T-cell (primary cell): ENCODE measurements at regions not wholly inside any gene's neighbourhood (a gene's known extent, or its start where the extent isn't known, plus 50 kb on each side); places are given as distances from the start of the nearest gene placed in this dataset.

Experiments used
- ATAC-seq, 4 experiments: fragments of 200-7000 bp in 3 of 4; fragments of 150-1000 bp in 1 of 4; cut with Tn5 transposase; replicated peaks in 1 of 4; 1 replicate in 3 of 4; 2 replicates in 1 of 4; pipeline ENCODE4 v1.10.0; 2021; ENCODE audit warnings: moderate library complexity in 3 of 4, mild to moderate bottlenecking in 2 of 4, moderate number of reproducible peaks in 1 of 4
- CTCF ChIA-PET, 2 donors: fragments of 300-600 bp; sonication (Branson Sonifier 250); formaldehyde crosslinking; loops; one replicate each; lab custom pipeline; 2022; ENCODE audit warnings: antibody characterized with exemption in 2 of 2; lab: Charles Lee
- POLR2A ChIA-PET, 2 donors: fragments of 300-600 bp; sonication (Branson Sonifier 250); formaldehyde crosslinking; loops; one replicate each; lab custom pipeline; 2022; ENCODE audit warnings: antibody characterized with exemption in 2 of 2; lab: Charles Lee
- DNase-seq, 35 experiments: peaks; one replicate each; pipeline versions ENCODE4 v3.0.0 to v3.0.0-alpha.2; 2013 to 2023
- H3K27ac ChIP-seq: one replicate; pipeline ENCODE4 v1.5.1; 2013; ENCODE audit warnings: low read length
- H3K27me3 ChIP-seq, 2 experiments: replicated peaks in 1 of 2; 1 replicate in 1 of 2; 2 replicates in 1 of 2; pipeline versions ENCODE4 v1.6.1 to v1.7.0; 2013; ENCODE audit warnings: low read length in 1 of 2, mixed read lengths in 1 of 2; ENCODE audit not compliant: control insufficient read depth in 2 of 2, insufficient read depth in 2 of 2; ENCODE audit errors: extremely low read depth in 1 of 2
- H3K36me3 ChIP-seq, 2 donors: 1 replicate in 1 of 2; 2 replicates in 1 of 2; pipeline versions ENCODE4 v1.6.1 to v1.7.0; 2013; ENCODE audit warnings: low read length in 1 of 2; ENCODE audit not compliant: control insufficient read depth in 2 of 2, insufficient read depth in 1 of 2; ENCODE audit errors: extremely low read depth in 1 of 2
- H3K4me1 ChIP-seq, 2 experiments: 1 replicate in 1 of 2; 2 replicates in 1 of 2; pipeline versions ENCODE4 v1.6.1 to v1.7.0; 2013; ENCODE audit warnings: low read length in 2 of 2, mixed read lengths in 1 of 2; ENCODE audit not compliant: insufficient read depth in 2 of 2, control insufficient read depth in 1 of 2; ENCODE audit errors: extremely low read depth in 1 of 2
- H3K4me3 ChIP-seq, 2 donors: 1 replicate in 1 of 2; 2 replicates in 1 of 2; pipeline versions ENCODE4 v1.5.1 to v1.7.0; 2013; ENCODE audit warnings: mild to moderate bottlenecking in 2 of 2, low read length in 1 of 2, moderate library complexity in 1 of 2; ENCODE audit not compliant: control insufficient read depth in 1 of 2; ENCODE audit errors: extremely low read depth in 1 of 2
- H3K9me3 ChIP-seq: 2 replicates; pipeline ENCODE4 v1.7.0; 2013
- H3K27ac Mint-ChIP-seq, 2 donors: one replicate each; pipeline ENCODE4 v1.8.0; 2020 to 2021; ENCODE audit warnings: mild to moderate bottlenecking in 2 of 2, mixed read lengths in 2 of 2
- H3K27me3 Mint-ChIP-seq, 2 donors: one replicate each; pipeline ENCODE4 v1.8.0; 2021 to 2022; ENCODE audit warnings: mixed read lengths in 2 of 2
- H3K36me3 Mint-ChIP-seq: one replicate; pipeline ENCODE4 v1.8.0; 2021; ENCODE audit warnings: mixed read lengths
- H3K4me1 Mint-ChIP-seq, 3 donors: one replicate each; pipeline ENCODE4 v1.8.0; 2020 to 2022; ENCODE audit warnings: mixed read lengths in 3 of 3, mild to moderate bottlenecking in 1 of 3
- H3K4me3 Mint-ChIP-seq, 3 donors: one replicate each; pipeline ENCODE4 v1.8.0; 2020 to 2022; ENCODE audit warnings: mild to moderate bottlenecking in 3 of 3, mixed read lengths in 3 of 3, moderate library complexity in 3 of 3
- H3K9me3 Mint-ChIP-seq, 3 donors: one replicate each; pipeline ENCODE4 v1.8.0; 2020 to 2022; ENCODE audit warnings: mixed read lengths in 3 of 3
- WGBS: methylation state at CpG from one replicate; pipeline ENCODE4 v1.1.5; 2013; ENCODE audit warnings: missing lambda C conversion rate; ENCODE audit not compliant: insufficient coverage; 5-methylcytosine and 5-hydroxymethylcytosine counted together

DNA sequence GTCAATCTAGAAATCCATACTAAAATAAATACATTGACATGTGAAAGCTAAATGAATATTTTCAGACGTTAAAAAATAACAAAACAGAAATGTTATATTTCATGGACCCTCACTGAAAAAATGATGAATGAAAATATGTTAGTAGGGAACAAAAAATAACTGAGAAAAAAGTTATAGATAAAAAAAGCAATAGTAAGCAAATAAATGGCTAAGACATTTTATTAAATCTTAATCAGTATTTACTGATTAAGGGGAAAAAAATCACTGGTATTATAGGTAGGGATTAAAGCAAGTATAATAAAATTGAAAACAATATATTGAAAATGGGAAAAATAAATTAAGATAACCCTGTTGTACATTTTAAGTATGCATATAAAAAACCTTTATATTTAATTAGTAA, 468.1 kb upstream of the MANEA start:
- POLR2A ChIA-PET, result no interaction called here
- CTCF ChIA-PET, result no interaction called here
- no peaks in the 10 kb centered on the region for H3K4me1 Mint-ChIP-seq

DNA sequence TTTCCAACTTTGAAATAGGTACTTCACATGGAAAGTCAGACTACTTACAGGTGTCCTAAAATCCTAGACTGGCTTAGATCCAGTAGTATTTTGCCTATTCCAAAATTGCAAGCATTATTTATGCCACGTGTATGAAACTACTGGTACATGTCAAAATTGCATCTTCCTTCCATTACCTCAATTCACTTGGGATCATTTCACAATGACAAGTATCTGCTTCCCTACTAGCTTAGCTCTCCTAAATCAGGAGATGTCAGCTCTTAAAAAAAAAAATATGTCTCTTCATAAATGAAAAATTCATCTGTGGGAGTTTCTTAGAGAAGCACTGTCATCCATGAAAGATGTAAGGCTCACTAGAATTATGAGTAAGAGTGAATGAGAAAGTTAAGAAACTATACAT, 466.6 kb upstream of the MANEA start:
- ChIA-PET CTCF (interaction anchor here in 1 of 2 donors (1.0 kb wide), 1 partner anchor 20 kb away, joined by 3 read pairs; no protein-coding TSS in a partner anchor), POLR2A (no interaction called here)
- WGBS, result 33% methylated on average over 1 of the region's 1 CpG

More for the DNA sequence above, 468.1 kb upstream of the MANEA start:
- H3K27ac Mint-ChIP-seq, result no peak overlapping the region
- H3K27me3 Mint-ChIP-seq, result no peaks in the 10 kb centered on the region
- DNase-seq, result no peak
- no CpG with 5 or more reads among the region's 1 CpG for WGBS
- H3K4me3 Mint-ChIP-seq, result no peak overlapping the region
- Histone ChIP-seq H3K27ac (no peak overlapping the region), H3K4me1 (no peaks in the 10 kb centered on the region), H3K4me3 (no peak overlapping the region), H3K36me3 (no peaks in the 10 kb centered on the region), H3K9me3 (no peaks in the 10 kb centered on the region), H3K27me3 (no peaks in the 10 kb centered on the region)
- no peak for ATAC-seq
- H3K9me3 Mint-ChIP-seq, result no peaks in the 10 kb centered on the region
- no peaks in the 10 kb centered on the region for H3K36me3 Mint-ChIP-seq

DNA sequence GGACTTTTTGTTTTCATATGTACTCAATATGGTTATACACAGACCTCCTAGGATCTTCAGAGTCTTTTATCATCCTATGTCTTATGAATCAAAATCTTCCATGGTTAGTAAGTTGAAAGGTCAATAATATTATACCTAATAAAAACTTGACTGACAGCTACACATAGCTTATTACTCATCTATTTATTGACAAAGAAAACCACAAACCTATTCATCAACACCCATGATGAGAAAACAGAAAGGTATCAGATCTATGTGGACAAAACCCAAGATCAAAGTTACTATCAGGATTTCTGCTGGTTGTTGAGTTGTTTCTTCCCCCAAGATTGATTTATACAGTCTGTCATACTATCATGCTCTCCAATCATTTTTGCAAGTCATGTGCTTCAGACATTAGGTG, 460.1 kb upstream of the MANEA start:
- peaks cover 0 to 3% (median 0%) of the 10 kb centered on the region in 3 donors for H3K9me3 Mint-ChIP-seq
- H3K4me3 Mint-ChIP-seq, result no peak overlapping the region
- H3K36me3 Mint-ChIP-seq, result no peaks in the 10 kb centered on the region
- H3K27me3 Mint-ChIP-seq, result no peaks in the 10 kb centered on the region
- no peaks in the 10 kb centered on the region for H3K27me3 ChIP-seq
- H3K4me1 Mint-ChIP-seq, result no peaks in the 10 kb centered on the region
- no peak for DNase-seq
- no peak overlapping the region for H3K4me3 ChIP-seq
- POLR2A ChIA-PET, result no interaction called here
- no peaks in the 10 kb centered on the region for H3K36me3 ChIP-seq
- no peaks in the 10 kb centered on the region for H3K4me1 ChIP-seq
- H3K27ac ChIP-seq, result no peak overlapping the region
- no peak for ATAC-seq
- H3K9me3 ChIP-seq, result no peaks in the 10 kb centered on the region
- CTCF ChIA-PET, result no interaction called here
- no peak overlapping the region for H3K27ac Mint-ChIP-seq

More for the DNA sequence above, 466.6 kb upstream of the MANEA start:
- Histone ChIP-seq H3K27ac (no peak overlapping the region), H3K4me3 (no peak overlapping the region), H3K27me3 (no peaks in the 10 kb centered on the region), H3K4me1 (no peaks in the 10 kb centered on the region), H3K9me3 (no peaks in the 10 kb centered on the region), H3K36me3 (no peaks in the 10 kb centered on the region)
- ATAC-seq, result no peak
- Mint-ChIP-seq H3K27ac (no peak overlapping the region), H3K27me3 (no peaks in the 10 kb centered on the region), H3K36me3 (no peaks in the 10 kb centered on the region), H3K9me3 (no peaks in the 10 kb centered on the region), H3K4me3 (no peak overlapping the region), H3K4me1 (no peaks in the 10 kb centered on the region)
- no peak for DNase-seq

DNA sequence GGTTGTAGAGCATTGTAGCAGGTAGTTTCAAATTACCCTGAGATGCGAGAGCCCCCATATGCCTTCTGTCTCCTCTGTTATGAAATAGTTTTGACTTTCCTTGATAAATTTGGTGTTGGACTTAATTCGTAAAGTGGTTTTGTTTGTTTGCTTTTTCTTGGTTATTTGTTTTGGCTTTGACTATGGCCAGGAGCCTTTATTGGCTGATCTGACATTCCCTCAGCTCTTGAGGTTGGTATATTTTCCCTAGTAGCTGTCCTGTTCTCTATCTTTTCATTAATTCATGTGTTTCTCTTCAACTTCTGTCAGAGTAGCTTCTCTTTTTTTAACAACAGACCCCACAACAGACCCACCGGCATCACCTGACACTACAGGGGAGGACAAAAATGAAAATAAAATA, 457.4 kb upstream of the MANEA start:
- DNase-seq (no peak), ATAC-seq (no peak)
- 57% methylated on average over 1 of the region's 3 CpGs for WGBS
- Histone ChIP-seq H3K9me3 (no peaks in the 10 kb centered on the region), H3K27ac (no peak overlapping the region), H3K36me3 (no peaks in the 10 kb centered on the region), H3K27me3 (no peaks in the 10 kb centered on the region), H3K4me3 (no peak overlapping the region), H3K4me1 (no peaks in the 10 kb centered on the region)
- Mint-ChIP-seq H3K4me1 (no peaks in the 10 kb centered on the region), H3K27ac (no peak overlapping the region), H3K36me3 (no peaks in the 10 kb centered on the region), H3K4me3 (no peak overlapping the region), H3K27me3 (no peaks in the 10 kb centered on the region), H3K9me3 (peaks cover 0 to 3% (median 0%) of the 10 kb centered on the region in 3 donors)
- ChIA-PET POLR2A (interaction anchor here in 1 of 2 donors (0.8 kb wide), 1 partner anchor 20 kb away, joined by 3 read pairs; no protein-coding TSS in a partner anchor), CTCF (no interaction called here)

DNA sequence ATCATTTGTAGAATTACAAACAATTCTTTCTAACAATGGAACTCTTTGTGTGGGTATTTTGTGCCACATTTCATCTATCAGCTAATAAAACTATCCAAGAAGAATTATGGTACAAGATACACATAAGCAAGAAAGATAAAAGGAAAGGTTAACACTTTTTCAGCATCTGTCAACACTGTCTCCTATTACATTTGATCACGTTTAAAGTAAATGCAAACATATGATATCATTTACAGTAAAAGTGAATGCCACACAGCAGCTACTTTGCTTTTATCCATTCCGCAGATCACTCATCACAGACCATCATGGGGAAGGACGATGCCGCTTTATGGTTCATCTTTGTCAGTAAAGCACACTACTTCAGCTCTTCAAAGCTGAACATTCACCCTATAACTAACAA, 456.4 kb upstream of the MANEA start:
- Mint-ChIP-seq H3K27ac (no peak overlapping the region), H3K4me3 (no peak overlapping the region), H3K4me1 (no peaks in the 10 kb centered on the region), H3K9me3 (peaks cover 0 to 3% (median 0%) of the 10 kb centered on the region in 3 donors), H3K36me3 (no peaks in the 10 kb centered on the region), H3K27me3 (no peaks in the 10 kb centered on the region)
- no peak overlapping the region for H3K4me3 ChIP-seq
- DNase-seq, result no peak
- no peaks in the 10 kb centered on the region for H3K36me3 ChIP-seq
- ATAC-seq, result no peak
- H3K9me3 ChIP-seq, result no peaks in the 10 kb centered on the region
- no peaks in the 10 kb centered on the region for H3K4me1 ChIP-seq
- no peak overlapping the region for H3K27ac ChIP-seq
- CTCF ChIA-PET, result no interaction called here
- POLR2A ChIA-PET, result no interaction called here
- no peaks in the 10 kb centered on the region for H3K27me3 ChIP-seq
- 83% methylated on average over 1 of the region's 4 CpGs for WGBS

DNA sequence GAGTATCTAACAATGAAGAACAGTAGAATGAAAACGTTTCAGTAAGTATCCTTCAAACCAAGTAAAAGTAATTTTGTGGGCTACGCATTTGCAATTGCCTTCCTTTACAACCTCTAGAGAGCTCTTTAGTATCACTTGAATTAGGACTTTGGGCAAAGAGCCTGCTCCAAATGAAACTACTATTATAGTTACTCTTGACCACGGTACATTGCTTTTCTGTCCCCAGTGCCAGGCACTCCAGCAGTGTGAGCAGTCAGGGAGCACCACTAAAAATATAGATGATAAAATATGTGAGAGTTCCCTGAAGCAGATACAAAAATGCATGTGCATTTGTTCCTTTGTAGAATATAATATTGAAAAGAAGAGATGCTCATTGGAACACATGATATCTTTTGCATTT, 450.1 kb upstream of the MANEA start:
- Histone ChIP-seq H3K36me3 (no peaks in the 10 kb centered on the region), H3K9me3 (no peaks in the 10 kb centered on the region), H3K4me1 (no peaks in the 10 kb centered on the region), H3K4me3 (no peak overlapping the region), H3K27me3 (no peaks in the 10 kb centered on the region), H3K27ac (no peak overlapping the region)
- Mint-ChIP-seq H3K4me1 (no peaks in the 10 kb centered on the region), H3K27ac (no peak overlapping the region), H3K27me3 (no peaks in the 10 kb centered on the region), H3K36me3 (no peaks in the 10 kb centered on the region), H3K9me3 (peaks cover 0 to 8% (median 3%) of the 10 kb centered on the region in 3 donors), H3K4me3 (no peak overlapping the region)
- ChIA-PET CTCF (no interaction called here), POLR2A (no interaction called here)
- ATAC-seq, result no peak
- no peak for DNase-seq
- no CpG with 5 or more reads among the region's 3 CpGs for WGBS

DNA sequence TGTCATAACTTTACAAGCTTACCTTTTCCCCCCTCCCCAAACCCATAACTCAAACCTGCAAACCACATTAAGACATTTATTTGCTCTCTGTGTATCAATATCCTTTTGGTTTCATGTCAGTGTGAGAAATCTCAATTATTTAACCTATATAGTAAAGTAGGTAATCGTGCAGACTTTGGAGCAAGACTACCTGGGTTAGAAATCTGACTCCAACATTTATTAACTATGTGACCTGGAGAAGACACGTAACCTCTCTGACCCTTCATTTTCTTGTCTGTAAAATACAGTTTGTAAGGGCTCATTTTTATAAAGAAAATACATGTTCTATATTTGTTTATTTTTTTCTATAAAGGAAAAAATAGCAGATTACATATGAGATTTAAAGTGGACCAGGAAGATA, 448.9 kb upstream of the MANEA start:
- Mint-ChIP-seq H3K36me3 (no peaks in the 10 kb centered on the region), H3K9me3 (peaks cover 0 to 8% (median 3%) of the 10 kb centered on the region in 3 donors), H3K27me3 (no peaks in the 10 kb centered on the region), H3K27ac (no peak overlapping the region), H3K4me1 (no peaks in the 10 kb centered on the region), H3K4me3 (no peak overlapping the region)
- ChIA-PET POLR2A (no interaction called here), CTCF (no interaction called here)
- no peaks in the 10 kb centered on the region for H3K9me3 ChIP-seq
- H3K27me3 ChIP-seq, result no peaks in the 10 kb centered on the region
- DNase-seq, result no peak
- no CpG with 5 or more reads among the region's 2 CpGs for WGBS
- no peak for ATAC-seq
- no peak overlapping the region for H3K4me3 ChIP-seq
- no peak overlapping the region for H3K27ac ChIP-seq
- H3K4me1 ChIP-seq, result no peaks in the 10 kb centered on the region
- no peaks in the 10 kb centered on the region for H3K36me3 ChIP-seq
